ENCODE measurements at regions not wholly inside any gene's neighbourhood (a gene's known extent, or its start where the extent isn't known, plus 50 kb on each side); places are given as distances from the start of the nearest gene placed in this dataset.

DNA sequence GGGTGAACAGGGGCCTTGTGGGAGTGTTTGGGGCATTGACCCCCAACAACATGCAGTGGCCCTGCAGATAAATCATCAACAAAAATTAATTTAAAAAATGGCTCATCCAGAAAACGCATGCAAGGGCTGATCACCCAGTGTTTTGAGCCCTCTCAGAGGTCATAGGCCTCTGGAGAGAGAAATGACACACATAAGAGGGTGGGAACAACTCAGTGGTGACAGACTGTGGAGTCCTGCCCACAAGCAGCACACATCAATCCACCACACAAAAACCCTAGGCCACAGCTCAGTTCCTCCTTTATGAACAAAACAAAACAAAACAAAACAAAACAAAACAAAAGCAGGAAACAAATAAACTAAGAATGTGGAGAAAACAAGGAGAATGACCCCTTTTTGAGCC lies 351.7 kb upstream of the SPHKAP start:
- no peak for DNase-seq (ENCODE audit: low spot score)
- Histone ChIP-seq H3K9me3 (ENCODE audit: low read depth) (no peaks in the 10 kb centered on the region), H2AFZ (no peak overlapping the region), H3K4me3 (no peak overlapping the region), H3K4me2 (no peak overlapping the region), H4K20me1 (ENCODE audit: insufficient read depth, poor library complexity, severe bottlenecking) (no peaks in the 10 kb centered on the region), H3K36me3 (replicated peaks; ENCODE audit: insufficient read depth, low read depth) (no peaks in the 10 kb centered on the region), H3K27me3 (no peaks in the 10 kb centered on the region), H3K4me1 (ENCODE audit: insufficient read depth) (no peaks in the 10 kb centered on the region), H3K9me2 (replicated peaks; ENCODE audit: insufficient read depth) (no peaks in the 10 kb centered on the region), H3K79me2 (no peaks in the 10 kb centered on the region), H3K27ac (no peak overlapping the region)
- TF ChIP-seq EZH2phosphoT487 (IDR thresholded peaks at IDR 0.05; ENCODE audit: low read depth, severe bottlenecking, unreplicated experiment): no peak
- no peak for TF ChIP-seq EZH2 (IDR thresholded peaks at IDR 0.05; ENCODE audit: borderline replicate concordance)
- TF ChIP-seq, protein P1, sequence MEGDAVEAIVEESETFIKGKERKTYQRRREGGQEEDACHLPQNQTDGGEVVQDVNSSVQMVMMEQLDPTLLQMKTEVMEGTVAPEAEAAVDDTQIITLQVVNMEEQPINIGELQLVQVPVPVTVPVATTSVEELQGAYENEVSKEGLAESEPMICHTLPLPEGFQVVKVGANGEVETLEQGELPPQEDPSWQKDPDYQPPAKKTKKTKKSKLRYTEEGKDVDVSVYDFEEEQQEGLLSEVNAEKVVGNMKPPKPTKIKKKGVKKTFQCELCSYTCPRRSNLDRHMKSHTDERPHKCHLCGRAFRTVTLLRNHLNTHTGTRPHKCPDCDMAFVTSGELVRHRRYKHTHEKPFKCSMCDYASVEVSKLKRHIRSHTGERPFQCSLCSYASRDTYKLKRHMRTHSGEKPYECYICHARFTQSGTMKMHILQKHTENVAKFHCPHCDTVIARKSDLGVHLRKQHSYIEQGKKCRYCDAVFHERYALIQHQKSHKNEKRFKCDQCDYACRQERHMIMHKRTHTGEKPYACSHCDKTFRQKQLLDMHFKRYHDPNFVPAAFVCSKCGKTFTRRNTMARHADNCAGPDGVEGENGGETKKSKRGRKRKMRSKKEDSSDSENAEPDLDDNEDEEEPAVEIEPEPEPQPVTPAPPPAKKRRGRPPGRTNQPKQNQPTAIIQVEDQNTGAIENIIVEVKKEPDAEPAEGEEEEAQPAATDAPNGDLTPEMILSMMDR (IDR thresholded peaks at IDR 0.05; ENCODE audit: poor library complexity): no peak
- 59% methylated on average over 1 of the region's 1 CpG for WGBS (ENCODE audit: low lambda C conversion rate, missing lambda C conversion rate)

DNA sequence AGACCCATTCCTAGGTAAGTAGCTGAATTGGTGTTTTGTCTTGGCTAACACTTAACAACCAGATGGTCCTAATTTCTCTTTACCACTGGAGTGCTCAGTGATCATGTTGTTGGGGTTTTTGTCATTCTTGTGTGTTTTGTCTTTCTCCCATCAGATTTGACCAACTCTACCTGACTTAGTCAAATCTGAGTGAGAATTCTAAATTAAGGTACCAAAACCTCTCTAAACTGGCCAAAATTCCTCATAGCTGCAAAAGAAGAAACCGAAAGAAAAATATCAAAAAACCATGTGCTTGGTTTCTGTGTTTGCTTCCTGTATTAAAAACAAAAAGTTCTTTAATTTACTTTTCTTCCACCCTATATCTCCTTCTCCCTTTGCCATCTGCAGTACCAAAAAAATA lies 350.7 kb upstream of the SPHKAP start:
- Histone ChIP-seq H3K27ac (no peak overlapping the region), H3K9me2 (replicated peaks; ENCODE audit: insufficient read depth) (no peaks in the 10 kb centered on the region), H3K4me3 (no peak overlapping the region), H3K27me3 (no peaks in the 10 kb centered on the region), H3K4me1 (ENCODE audit: insufficient read depth) (no peaks in the 10 kb centered on the region), H4K20me1 (ENCODE audit: insufficient read depth, poor library complexity, severe bottlenecking) (no peaks in the 10 kb centered on the region), H3K36me3 (replicated peaks; ENCODE audit: insufficient read depth, low read depth) (no peaks in the 10 kb centered on the region), H3K4me2 (no peak overlapping the region), H3K9me3 (ENCODE audit: low read depth) (no peaks in the 10 kb centered on the region), H3K79me2 (no peaks in the 10 kb centered on the region), H2AFZ (no peak overlapping the region)
- 79% methylated on average over 1 of the region's 1 CpG for WGBS (ENCODE audit: low lambda C conversion rate, missing lambda C conversion rate)
- no peak for DNase-seq (ENCODE audit: low spot score)
- TF ChIP-seq, protein P1 (IDR thresholded peaks at IDR 0.05; ENCODE audit: poor library complexity): no peak
- TF ChIP-seq EZH2phosphoT487 (IDR thresholded peaks at IDR 0.05; ENCODE audit: low read depth, severe bottlenecking, unreplicated experiment) (no peak), EZH2 (IDR thresholded peaks at IDR 0.05; ENCODE audit: borderline replicate concordance) (no peak)

DNA sequence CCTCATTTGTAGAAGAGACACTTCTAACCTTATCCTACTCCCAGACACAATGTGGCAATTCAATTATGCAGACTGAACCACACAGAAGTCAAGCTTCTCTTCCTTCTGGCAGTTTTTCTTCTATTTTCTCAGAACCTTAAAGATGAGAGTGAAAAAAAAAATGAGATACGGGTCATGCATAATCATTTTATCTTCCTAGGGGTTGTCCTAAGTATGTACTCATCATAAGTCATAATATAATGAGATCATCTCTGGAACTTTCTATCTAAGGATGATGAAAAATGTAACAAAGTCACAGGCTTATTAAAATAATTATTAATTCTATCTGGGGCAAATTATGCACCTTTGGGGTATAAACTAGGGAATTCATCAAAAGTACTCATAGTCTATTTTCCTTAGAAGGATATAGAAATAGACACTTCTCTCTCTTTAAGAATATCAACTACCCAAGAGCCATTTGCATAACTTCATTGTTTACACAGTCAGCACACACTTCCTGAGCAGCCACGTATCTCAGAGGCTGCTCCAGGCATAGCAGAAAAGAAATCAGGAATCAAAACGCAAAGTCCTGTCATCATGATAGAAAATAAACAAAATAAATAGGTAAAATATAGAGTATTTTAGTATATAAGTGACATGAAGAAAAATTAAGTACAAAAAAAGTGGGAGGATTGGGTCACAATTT lies 345.9 kb upstream of the SPHKAP start:
- Histone ChIP-seq H3K4me3 (no peak overlapping the region), H3K36me3 (replicated peaks; ENCODE audit: insufficient read depth, low read depth) (no peaks in the 10 kb centered on the region), H3K9me2 (replicated peaks; ENCODE audit: insufficient read depth) (no peaks in the 10 kb centered on the region), H3K79me2 (no peaks in the 10 kb centered on the region), H3K4me1 (ENCODE audit: insufficient read depth) (no peaks in the 10 kb centered on the region), H3K27me3 (no peaks in the 10 kb centered on the region), H4K20me1 (ENCODE audit: insufficient read depth, poor library complexity, severe bottlenecking) (no peaks in the 10 kb centered on the region), H2AFZ (no peak overlapping the region), H3K4me2 (no peak overlapping the region), H3K27ac (no peak overlapping the region), H3K9me3 (ENCODE audit: low read depth) (no peaks in the 10 kb centered on the region)
- TF ChIP-seq EZH2phosphoT487 (IDR thresholded peaks at IDR 0.05; ENCODE audit: low read depth, severe bottlenecking, unreplicated experiment) (no peak), EZH2 (IDR thresholded peaks at IDR 0.05; ENCODE audit: borderline replicate concordance) (no peak)
- TF ChIP-seq, protein P1 (IDR thresholded peaks at IDR 0.05; ENCODE audit: poor library complexity): no peak
- no peak for DNase-seq (ENCODE audit: low spot score)
- WGBS (ENCODE audit: low lambda C conversion rate, missing lambda C conversion rate): 61% methylated on average over 3 of the region's 3 CpGs
